A172 (cell line): ENCODE measurements at regions not wholly inside any gene's neighbourhood (a gene's known extent, or its start where the extent isn't known, plus 50 kb on each side); places are given as distances from the start of the nearest gene placed in this dataset.
"Not testable (repeated sequence)": the region's sequence is repeated elsewhere in the genome, so short reads cannot be mapped to it uniquely, and the experiment has no call there.

Source experiments
- DNase-seq: peaks from one replicate; pipeline ENCODE4 v3.0.0-alpha.2; 2015; ENCODE audit warnings: low spot score

DNA sequence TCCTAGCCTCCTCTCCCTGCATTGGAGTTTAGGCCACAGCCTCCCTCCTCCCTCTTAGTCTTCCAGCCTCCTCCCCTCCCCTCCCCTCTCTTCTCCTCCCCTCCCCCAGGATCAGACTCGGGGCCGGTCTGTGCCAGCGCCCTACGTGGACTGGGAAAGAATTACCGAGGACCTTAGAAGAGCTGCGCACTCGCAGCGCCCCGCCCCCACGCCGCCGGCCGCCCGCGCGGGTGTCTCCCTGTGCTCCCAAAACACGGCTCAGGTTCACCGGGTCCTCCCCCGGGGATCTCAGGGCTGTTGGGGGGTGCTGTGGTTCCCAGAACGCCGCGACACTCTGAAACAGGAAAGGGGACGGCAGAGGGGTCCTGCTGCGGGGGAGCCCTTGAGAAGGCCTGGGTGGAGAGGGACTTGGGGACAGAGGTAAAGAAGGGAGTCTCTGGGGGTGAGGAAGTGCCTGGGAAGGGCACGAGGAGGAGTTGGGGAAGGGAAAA lies 122.3 kb upstream of the TBL1X start:
- DNase-seq, result peak; percentile 61

GRCh38 chrX:9343971-9344370 lies 120.9 kb upstream of the TBL1X start:
- DNase-seq, result no peak

GRCh38 chrX:9345957-9346356 lies 118.9 kb upstream of the TBL1X start:
- no peak for DNase-seq

DNA sequence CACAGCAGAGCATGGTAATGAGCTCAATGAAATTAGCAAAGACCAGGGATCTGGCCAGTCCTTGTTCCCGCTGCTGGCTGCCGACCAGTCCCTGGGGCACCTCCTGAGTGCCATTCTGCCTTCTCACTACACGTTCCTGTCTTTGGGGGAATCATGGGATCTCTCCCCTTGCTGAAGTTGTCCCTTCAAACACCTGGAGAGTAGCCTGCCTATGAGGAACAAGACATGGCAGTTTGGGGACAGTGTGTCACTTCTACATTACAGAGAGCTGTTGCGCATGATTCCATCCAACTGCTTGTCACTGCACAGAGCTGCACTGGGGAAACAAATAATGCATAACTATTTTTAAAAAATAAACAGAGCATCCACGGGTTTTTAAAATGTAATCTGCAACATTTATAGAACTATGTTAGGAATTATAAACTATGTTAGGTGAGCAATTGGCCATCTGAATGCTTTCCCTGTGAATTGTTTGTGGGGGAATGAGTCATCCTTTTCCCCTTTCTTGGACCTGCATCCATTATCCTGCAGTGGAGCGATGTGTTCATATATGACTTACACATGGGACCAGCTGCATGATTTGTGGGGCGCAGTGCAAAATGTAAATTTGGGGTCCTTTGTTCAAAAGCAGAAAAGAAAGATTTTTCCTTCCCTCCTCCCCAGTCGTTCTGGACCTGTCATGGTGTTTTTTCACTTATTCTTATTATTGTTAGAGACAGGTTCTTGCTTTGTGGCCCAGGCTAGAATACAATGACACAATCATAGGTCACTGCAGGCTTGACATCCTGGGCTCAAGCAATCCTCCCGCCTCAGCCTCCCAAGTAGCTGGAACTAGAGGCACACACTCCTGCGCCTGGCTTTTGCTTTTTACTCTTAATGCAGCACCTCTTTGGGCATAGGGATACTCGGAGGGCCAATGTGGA lies 115.0 kb upstream of the TBL1X start:
- peak; percentile 65 for DNase-seq

GRCh38 chrX:9351126-9351525 lies 113.7 kb upstream of the TBL1X start:
- no peak for DNase-seq

DNA sequence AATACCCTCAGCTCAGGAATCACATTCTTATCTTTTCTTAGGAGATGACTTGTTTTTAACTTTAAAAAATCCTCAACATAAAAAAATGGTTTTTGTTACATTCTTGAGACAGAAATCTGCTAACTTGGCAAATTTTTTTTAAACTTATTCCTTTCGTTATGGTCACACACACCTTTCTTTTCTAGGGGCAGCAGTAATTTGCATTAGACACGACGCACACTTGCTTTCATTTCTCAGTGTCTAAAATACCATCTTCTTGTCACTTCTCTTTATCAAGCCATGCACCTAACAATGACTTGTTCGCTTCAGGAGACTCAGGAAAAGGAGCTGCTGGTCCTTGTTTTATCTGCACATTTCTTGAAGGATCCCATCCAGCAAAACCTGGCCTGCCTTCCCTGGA lies 112.6 kb upstream of the TBL1X start:
- DNase-seq, result no peak

- DNase-seq, result peak; percentile 25
Measured at GRCh38 chrX:9352694-9353411, 112.0 kb upstream of the TBL1X start.

GRCh38 chrX:9354918-9355317 lies 109.9 kb upstream of the TBL1X start:
- DNase-seq, result no peak

- no peak for DNase-seq
Measured at GRCh38 chrX:9355739-9356138, 109.1 kb upstream of the TBL1X start.

DNA sequence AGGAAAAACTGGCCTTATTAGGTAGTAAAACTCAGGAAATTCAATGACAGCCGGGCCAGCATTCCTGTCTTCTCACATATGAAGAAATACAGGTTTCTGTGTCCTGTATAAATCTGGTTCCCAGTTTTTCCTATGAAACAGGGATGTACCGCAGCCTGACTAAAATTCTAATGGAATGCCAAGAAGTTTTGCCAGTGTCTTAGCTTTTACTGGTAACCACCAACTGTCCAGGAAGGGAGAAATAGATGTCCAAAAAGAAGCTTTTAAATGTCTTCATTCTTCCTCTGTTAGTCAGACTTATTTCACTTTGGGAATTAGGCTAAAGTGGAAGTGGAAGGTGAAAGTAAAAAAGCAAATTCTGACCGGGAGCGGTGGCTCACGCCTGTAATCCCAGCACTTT lies 108.0 kb upstream of the TBL1X start:
- no peak for DNase-seq

- no peak for DNase-seq
Measured at GRCh38 chrX:9357518-9358114, 107.2 kb upstream of the TBL1X start.

- no peak for DNase-seq
Measured at GRCh38 chrX:9362363-9362928, 102.4 kb upstream of the TBL1X start.

DNA sequence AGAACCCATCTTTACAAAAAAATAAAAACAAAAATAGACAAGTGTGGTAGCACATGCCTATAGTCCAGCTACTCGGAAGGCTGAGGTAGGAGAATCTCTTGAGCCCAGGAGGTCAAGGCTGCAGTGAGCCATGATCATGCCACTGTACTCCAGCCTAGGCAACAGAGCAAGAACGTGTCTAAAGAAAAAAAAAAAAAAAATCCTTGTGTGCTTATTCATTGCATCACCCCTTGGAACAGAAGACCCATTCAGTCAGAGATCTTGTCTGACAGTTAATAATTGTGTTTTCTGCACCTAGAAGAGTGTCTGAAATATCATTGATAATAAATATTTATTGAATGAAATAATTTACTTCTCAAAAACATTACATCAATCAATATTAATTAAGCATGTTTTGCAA lies 97.4 kb upstream of the TBL1X start:
- no peak for DNase-seq

DNA sequence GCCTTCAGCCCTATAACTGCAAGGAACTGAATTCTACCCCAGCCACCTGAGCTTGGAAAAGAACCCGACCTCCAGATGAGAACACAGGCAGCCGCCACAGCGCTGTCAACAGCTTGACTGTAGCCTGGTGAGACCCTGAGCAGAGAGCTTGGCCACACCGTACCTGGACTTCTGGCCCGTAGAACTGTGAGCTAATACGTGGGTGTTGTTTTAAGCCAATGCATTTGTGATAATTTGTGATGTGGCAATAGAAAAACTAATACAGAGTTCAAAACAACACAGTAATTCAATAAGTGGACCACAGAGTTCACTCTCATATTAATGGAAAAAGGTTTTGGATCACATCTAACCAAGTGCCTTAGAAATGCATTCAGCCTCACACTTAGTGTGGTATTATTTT lies 96.6 kb upstream of the TBL1X start:
- DNase-seq, result no peak

- DNase-seq, result peak; percentile 61
Measured at GRCh38 chrX:9369802-9370291, 95.0 kb upstream of the TBL1X start.

DNA sequence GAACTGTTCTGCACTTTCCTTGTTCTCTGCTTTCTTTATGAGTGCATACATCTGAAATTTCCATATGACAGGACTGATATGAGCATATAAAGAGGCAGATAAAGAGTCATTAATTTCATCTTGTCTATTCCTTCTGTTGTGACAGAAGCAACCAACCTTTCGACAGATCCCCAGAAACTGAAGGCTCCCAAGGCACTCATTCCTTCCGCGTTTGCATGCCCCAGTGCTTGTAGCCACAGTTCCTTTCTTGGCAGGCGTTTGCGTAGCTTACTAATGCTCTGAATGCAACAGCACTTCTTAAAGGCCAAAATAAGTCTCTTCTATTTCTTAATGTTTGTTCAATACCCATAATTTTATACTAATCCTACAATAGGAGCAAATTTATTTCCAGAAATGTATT lies 94.0 kb upstream of the TBL1X start:
- DNase-seq, result no peak

DNA sequence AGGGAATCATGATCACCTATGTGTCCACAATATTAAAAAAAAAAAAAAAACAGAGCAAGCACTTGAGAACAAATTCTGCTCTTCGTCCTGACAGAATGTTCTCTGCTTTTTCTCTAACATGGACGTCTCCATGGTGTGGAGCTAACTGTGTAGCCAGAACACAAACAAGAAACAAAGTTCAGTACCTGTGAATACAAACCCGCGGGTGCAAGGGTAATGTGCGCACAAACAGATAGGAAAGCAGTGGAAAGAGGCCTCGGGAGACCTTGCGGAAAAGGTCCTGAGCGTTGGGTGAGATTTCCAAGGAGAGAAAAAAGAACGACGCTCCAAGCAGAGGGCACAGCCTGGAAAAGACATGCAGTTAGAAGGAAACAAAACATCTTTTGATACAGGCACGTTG lies 92.0 kb upstream of the TBL1X start:
- DNase-seq, result no peak

- DNase-seq, result no peak
Measured at GRCh38 chrX:9373789-9374188, 91.1 kb upstream of the TBL1X start.

DNA sequence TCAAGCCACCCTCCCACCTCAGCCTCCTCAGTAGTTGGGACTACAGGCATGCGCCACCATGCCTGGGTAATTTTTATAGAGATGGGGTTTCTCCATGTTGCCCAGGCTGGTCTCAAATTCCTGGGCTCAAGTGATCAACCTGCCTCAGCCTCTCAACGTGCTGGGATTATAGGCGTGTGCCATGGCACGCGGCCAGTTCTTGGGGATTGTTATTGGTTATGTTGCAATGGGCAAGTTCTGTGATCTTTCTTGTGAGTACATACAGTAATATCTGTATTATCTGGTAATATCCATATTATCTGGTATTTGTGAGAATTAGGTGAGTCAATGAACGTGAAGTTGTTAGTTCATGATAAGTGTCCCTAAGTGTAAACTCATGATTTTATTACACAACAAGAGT lies 90.3 kb upstream of the TBL1X start:
- no peak for DNase-seq

- no peak for DNase-seq
Measured at GRCh38 chrX:9376111-9376510, 88.7 kb upstream of the TBL1X start.

- not testable (repeated sequence) for DNase-seq
Measured at GRCh38 chrX:9377216-9377615, 87.6 kb upstream of the TBL1X start.
